Trophoblast cell (in vitro differentiated cells and primary cell): ENCODE measurements at regions not wholly inside any gene's neighbourhood (a gene's known extent, or its start where the extent isn't known, plus 50 kb on each side); places are given as distances from the start of the nearest gene placed in this dataset.
A peak's percentile ranks its signal among the peaks of the same experiment; 100 is the strongest.

Source experiments
- DNase-seq, 2 donors: peaks; one replicate each; pipeline ENCODE4 v3.0.0-alpha.2; 2016
- H2AFZ ChIP-seq: 2 replicates; pipeline ENCODE4 v1.6.1; 2013; ENCODE audit warnings: low read length, moderate library complexity, mild to moderate bottlenecking; ENCODE audit not compliant: insufficient read depth, poor library complexity
- H2AK5ac ChIP-seq: 2 replicates; pipeline ENCODE4 v1.6.1; 2013; ENCODE audit warnings: mild to moderate bottlenecking, low read length
- H2BK120ac ChIP-seq: 2 replicates; pipeline ENCODE4 v1.6.1; 2013; ENCODE audit warnings: low read length, mild to moderate bottlenecking, moderate library complexity; ENCODE audit not compliant: insufficient read depth, poor library complexity
- H2BK12ac ChIP-seq: 2 replicates; pipeline ENCODE4 v1.6.1; 2013; ENCODE audit warnings: mild to moderate bottlenecking, low read length, moderate library complexity
- H2BK5ac ChIP-seq: 2 replicates; pipeline ENCODE4 v1.6.1; 2013; ENCODE audit warnings: low read length, low read depth, moderate library complexity, mild to moderate bottlenecking; ENCODE audit not compliant: poor library complexity
- H3K14ac ChIP-seq: 2 replicates; pipeline ENCODE4 v1.6.1; 2013; ENCODE audit warnings: mild to moderate bottlenecking, low read length
- H3K18ac ChIP-seq: 2 replicates; pipeline ENCODE4 v1.6.1; 2013; ENCODE audit warnings: mild to moderate bottlenecking, low read length
- H3K23ac ChIP-seq: 2 replicates; pipeline ENCODE4 v1.6.1; 2013; ENCODE audit warnings: low read length
- H3K27ac ChIP-seq: 2 replicates; pipeline ENCODE4 v1.5.1; 2013; ENCODE audit warnings: low read depth, mild to moderate bottlenecking, inconsistent platforms, low read length, moderate library complexity
- H3K27me3 ChIP-seq: 2 replicates; pipeline ENCODE4 v1.6.1; 2013; ENCODE audit warnings: inconsistent platforms, mild to moderate bottlenecking, low read length, moderate library complexity; ENCODE audit not compliant: insufficient read depth
- H3K36me3 ChIP-seq, 2 experiments: 1 replicate in 1 of 2; 2 replicates in 1 of 2; pipeline ENCODE4 v1.6.1; 2013; ENCODE audit warnings: low read length in 2 of 2, mild to moderate bottlenecking in 2 of 2, moderate library complexity in 1 of 2; ENCODE audit not compliant: insufficient read depth in 2 of 2, control insufficient read depth in 1 of 2
- H3K4ac ChIP-seq: 2 replicates; pipeline ENCODE4 v1.6.1; 2013; ENCODE audit warnings: low read depth, mild to moderate bottlenecking, low read length, moderate library complexity
- H3K4me1 ChIP-seq, 2 experiments: 1 replicate in 1 of 2; 2 replicates in 1 of 2; pipeline ENCODE4 v1.6.1; 2013; ENCODE audit warnings: low read length in 2 of 2, mild to moderate bottlenecking in 2 of 2, moderate library complexity in 1 of 2; ENCODE audit not compliant: insufficient read depth in 2 of 2, control insufficient read depth in 1 of 2
- H3K4me2 ChIP-seq: 2 replicates; pipeline ENCODE4 v1.6.1; 2013; ENCODE audit warnings: inconsistent platforms, mild to moderate bottlenecking, low read length, moderate library complexity
- H3K4me3 ChIP-seq: 2 replicates; pipeline ENCODE4 v1.5.1; 2013; ENCODE audit warnings: mild to moderate bottlenecking, low read depth, low read length, inconsistent platforms
- H3K79me1 ChIP-seq: one replicate; pipeline ENCODE4 v1.6.1; 2013; ENCODE audit warnings: low read length
- H3K79me2 ChIP-seq: 2 replicates; pipeline ENCODE4 v1.6.1; 2013; ENCODE audit warnings: low read length, mild to moderate bottlenecking; ENCODE audit not compliant: control insufficient read depth, insufficient read depth, poor library complexity
- H3K9ac ChIP-seq: 2 replicates; pipeline ENCODE4 v1.6.1; 2013; ENCODE audit warnings: mild to moderate bottlenecking, low read length
- H3K9me3 ChIP-seq: 2 replicates; pipeline ENCODE4 v1.6.1; 2013; ENCODE audit warnings: low read depth, mild to moderate bottlenecking, control low read depth, inconsistent platforms, low read length; ENCODE audit not compliant: insufficient read depth
- H4K12ac ChIP-seq: 2 replicates; pipeline ENCODE4 v1.6.1; 2013; ENCODE audit warnings: low read depth, mild to moderate bottlenecking, low read length, moderate library complexity
- H4K8ac ChIP-seq: 2 replicates; pipeline ENCODE4 v1.6.1; 2013; ENCODE audit warnings: low read depth, mild to moderate bottlenecking, low read length, moderate library complexity
- H4K91ac ChIP-seq: one replicate; pipeline ENCODE4 v1.6.1; 2013; ENCODE audit warnings: low read depth, mild to moderate bottlenecking, low read length, moderate library complexity
- WGBS: extraction: QIAGEN DNeasy Blood & Tissue Kit; methylation state at CpG from one replicate; pipeline ENCODE4 v1.1.7; 2013; ENCODE audit warnings: missing lambda C conversion rate; ENCODE audit not compliant: insufficient read length, insufficient coverage; ENCODE audit errors: extremely low coverage; 5-methylcytosine and 5-hydroxymethylcytosine counted together

GRCh38 chr2:205892665-205893259 lies 193.2 kb downstream of the INO80D start:
- Histone ChIP-seq H4K12ac (no peak overlapping the region), H3K18ac (no peak overlapping the region), H2BK12ac (no peak overlapping the region), H3K9ac (no peak overlapping the region), H3K4me2 (no peak overlapping the region), H3K23ac (no peak overlapping the region), H3K27ac (no peak overlapping the region), H2BK120ac (no peak overlapping the region), H3K36me3 (no peaks in the 10 kb centered on the region), H3K9me3 (no peaks in the 10 kb centered on the region), H3K79me2 (no peaks in the 10 kb centered on the region), H3K4me1 (no peaks in the 10 kb centered on the region), H3K14ac (no peak overlapping the region), H2AFZ (no peak overlapping the region), H3K79me1 (no peaks in the 10 kb centered on the region), H2AK5ac (no peak overlapping the region), H3K4ac (no peak overlapping the region), H4K8ac (no peak overlapping the region), H3K4me3 (no peak overlapping the region), H2BK5ac (no peak overlapping the region), H3K27me3 (no peaks in the 10 kb centered on the region), H4K91ac (no peak overlapping the region)
- DNase-seq, result peak in 1 of 2 donors; percentile 5
- WGBS, result no CpG with 5 or more reads among the region's 17 CpGs

- H4K12ac ChIP-seq, result no peak overlapping the region
- H4K8ac ChIP-seq, result no peak overlapping the region
- H3K18ac ChIP-seq, result no peak overlapping the region
- no peaks in the 10 kb centered on the region for H3K36me3 ChIP-seq
- H3K9me3 ChIP-seq, result no peaks in the 10 kb centered on the region
- H3K4me2 ChIP-seq, result no peak overlapping the region
- H3K23ac ChIP-seq, result no peak overlapping the region
- H4K91ac ChIP-seq, result no peak overlapping the region
- H3K4me1 ChIP-seq, result no peaks in the 10 kb centered on the region
- no peak overlapping the region for H3K4me3 ChIP-seq
- no peak overlapping the region for H2BK5ac ChIP-seq
- no peak for DNase-seq
- H3K27ac ChIP-seq, result no peak overlapping the region
- H2AFZ ChIP-seq, result no peak overlapping the region
- H2AK5ac ChIP-seq, result no peak overlapping the region
- H3K4ac ChIP-seq, result no peak overlapping the region
- no peak overlapping the region for H3K9ac ChIP-seq
- WGBS, result no CpG with 5 or more reads among the region's 10 CpGs
- H3K14ac ChIP-seq, result no peak overlapping the region
- no peaks in the 10 kb centered on the region for H3K79me1 ChIP-seq
- no peak overlapping the region for H2BK120ac ChIP-seq
- no peaks in the 10 kb centered on the region for H3K79me2 ChIP-seq
- no peaks in the 10 kb centered on the region for H3K27me3 ChIP-seq
- no peak overlapping the region for H2BK12ac ChIP-seq
These were observed 193.7 kb downstream of the INO80D start for GRCh38 chr2:205892251-205892655.

GRCh38 chr2:205889114-205889513 lies 196.9 kb downstream of the INO80D start:
- Histone ChIP-seq H2BK120ac (no peak overlapping the region), H3K14ac (no peak overlapping the region), H3K27me3 (no peaks in the 10 kb centered on the region), H3K4me3 (no peak overlapping the region), H4K91ac (no peak overlapping the region), H3K79me2 (no peaks in the 10 kb centered on the region), H3K36me3 (no peaks in the 10 kb centered on the region), H2AFZ (no peak overlapping the region), H3K4ac (no peak overlapping the region), H2BK5ac (no peak overlapping the region), H2AK5ac (no peak overlapping the region), H3K9ac (no peak overlapping the region), H3K27ac (no peak overlapping the region), H3K4me1 (no peaks in the 10 kb centered on the region), H4K8ac (no peak overlapping the region), H4K12ac (no peak overlapping the region), H3K18ac (no peak overlapping the region), H2BK12ac (no peak overlapping the region), H3K23ac (no peak overlapping the region), H3K79me1 (no peaks in the 10 kb centered on the region), H3K9me3 (no peaks in the 10 kb centered on the region), H3K4me2 (no peak overlapping the region)
- WGBS, result no CpG with 5 or more reads among the region's 3 CpGs
- DNase-seq, result peak; percentile 79 to 87

- no CpG with 5 or more reads among the region's 10 CpGs for WGBS
- no peaks in the 10 kb centered on the region for H3K9me3 ChIP-seq
These were observed 198.3 kb downstream of the INO80D start for GRCh38 chr2:205887637-205888036.

More at GRCh38 chr2:205887637-205888036, 198.3 kb downstream of the INO80D start:
- no peak overlapping the region for H3K9ac ChIP-seq
- no peak overlapping the region for H3K14ac ChIP-seq
- H3K36me3 ChIP-seq, result no peaks in the 10 kb centered on the region
- no peak overlapping the region for H2AFZ ChIP-seq
- H2BK5ac ChIP-seq, result no peak overlapping the region
- H4K12ac ChIP-seq, result no peak overlapping the region
- DNase-seq, result no peak
- H4K8ac ChIP-seq, result no peak overlapping the region
- no peak overlapping the region for H3K23ac ChIP-seq
- no peak overlapping the region for H3K27ac ChIP-seq
- no peak overlapping the region for H3K4me3 ChIP-seq
- no peak overlapping the region for H3K4me2 ChIP-seq
- H3K79me2 ChIP-seq, result no peaks in the 10 kb centered on the region
- H2BK120ac ChIP-seq, result no peak overlapping the region
- no peak overlapping the region for H4K91ac ChIP-seq
- H2BK12ac ChIP-seq, result no peak overlapping the region
- no peak overlapping the region for H3K18ac ChIP-seq
- H3K4ac ChIP-seq, result no peak overlapping the region
- no peaks in the 10 kb centered on the region for H3K79me1 ChIP-seq
- no peak overlapping the region for H2AK5ac ChIP-seq
- H3K4me1 ChIP-seq, result no peaks in the 10 kb centered on the region
- no peaks in the 10 kb centered on the region for H3K27me3 ChIP-seq
